ENCODE measurements at regions not wholly inside any gene's neighbourhood (a gene's known extent, or its start where the extent isn't known, plus 50 kb on each side); places are given as distances from the start of the nearest gene placed in this dataset.

DNA sequence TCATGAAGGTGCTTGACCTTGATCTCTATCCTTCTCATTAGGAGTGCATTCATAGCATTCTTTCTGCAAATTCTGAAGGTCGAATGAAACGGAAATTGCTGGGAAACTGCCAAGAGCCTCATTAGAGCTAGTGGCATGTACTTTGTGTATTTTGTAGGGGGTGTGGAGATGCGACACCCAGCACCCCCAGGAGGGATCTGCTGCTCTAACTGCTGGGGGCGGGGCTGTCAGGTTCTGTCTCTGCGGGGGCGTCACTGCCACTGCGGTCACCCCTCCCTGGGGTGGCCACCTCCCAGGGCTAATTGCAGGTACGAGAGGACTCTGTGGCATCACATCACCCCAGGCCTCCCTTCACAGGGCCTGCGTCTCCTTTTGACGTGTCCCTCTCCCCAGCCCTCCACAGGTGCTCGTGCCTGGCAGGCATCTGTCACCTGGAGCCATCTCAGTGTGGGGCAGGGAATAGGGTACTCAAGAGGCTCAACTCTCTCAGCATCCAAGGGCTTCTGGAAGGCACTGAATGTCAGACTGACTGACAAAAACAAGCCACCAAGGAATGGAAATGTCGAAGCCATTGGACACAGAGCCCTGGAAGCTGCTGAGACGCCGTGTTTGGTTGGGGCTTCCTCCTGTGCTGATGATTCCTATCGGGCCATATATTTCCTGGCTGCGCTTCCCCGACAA, 151.1 kb downstream of the ACTR3B start:
- no peak for DNase-seq (ENCODE audit: low spot score)
- 22% methylated on average over 17 of the region's 17 CpGs for WGBS
- Histone ChIP-seq H3K4me1 (replicated peaks) (no peaks in the 10 kb centered on the region), H3K36me3 (no peaks in the 10 kb centered on the region), H3K27me3 (replicated peaks; ENCODE audit: insufficient read depth) (no peaks in the 10 kb centered on the region), H3K4me3 (no peak overlapping the region), H3K27ac (no peak overlapping the region), H3K9me3 (no peaks in the 10 kb centered on the region)
- TF ChIP-seq POLR2A (IDR thresholded peaks at IDR 0.05), result no peak
- TF ChIP-seq POLR2AphosphoS5 (IDR thresholded peaks at IDR 0.05), result no peak
- TF ChIP-seq, protein P1, sequence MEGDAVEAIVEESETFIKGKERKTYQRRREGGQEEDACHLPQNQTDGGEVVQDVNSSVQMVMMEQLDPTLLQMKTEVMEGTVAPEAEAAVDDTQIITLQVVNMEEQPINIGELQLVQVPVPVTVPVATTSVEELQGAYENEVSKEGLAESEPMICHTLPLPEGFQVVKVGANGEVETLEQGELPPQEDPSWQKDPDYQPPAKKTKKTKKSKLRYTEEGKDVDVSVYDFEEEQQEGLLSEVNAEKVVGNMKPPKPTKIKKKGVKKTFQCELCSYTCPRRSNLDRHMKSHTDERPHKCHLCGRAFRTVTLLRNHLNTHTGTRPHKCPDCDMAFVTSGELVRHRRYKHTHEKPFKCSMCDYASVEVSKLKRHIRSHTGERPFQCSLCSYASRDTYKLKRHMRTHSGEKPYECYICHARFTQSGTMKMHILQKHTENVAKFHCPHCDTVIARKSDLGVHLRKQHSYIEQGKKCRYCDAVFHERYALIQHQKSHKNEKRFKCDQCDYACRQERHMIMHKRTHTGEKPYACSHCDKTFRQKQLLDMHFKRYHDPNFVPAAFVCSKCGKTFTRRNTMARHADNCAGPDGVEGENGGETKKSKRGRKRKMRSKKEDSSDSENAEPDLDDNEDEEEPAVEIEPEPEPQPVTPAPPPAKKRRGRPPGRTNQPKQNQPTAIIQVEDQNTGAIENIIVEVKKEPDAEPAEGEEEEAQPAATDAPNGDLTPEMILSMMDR (IDR thresholded peaks at IDR 0.05), result no peak
- intact Hi-C loops (cut with DNase I), result no loop called here

DNA sequence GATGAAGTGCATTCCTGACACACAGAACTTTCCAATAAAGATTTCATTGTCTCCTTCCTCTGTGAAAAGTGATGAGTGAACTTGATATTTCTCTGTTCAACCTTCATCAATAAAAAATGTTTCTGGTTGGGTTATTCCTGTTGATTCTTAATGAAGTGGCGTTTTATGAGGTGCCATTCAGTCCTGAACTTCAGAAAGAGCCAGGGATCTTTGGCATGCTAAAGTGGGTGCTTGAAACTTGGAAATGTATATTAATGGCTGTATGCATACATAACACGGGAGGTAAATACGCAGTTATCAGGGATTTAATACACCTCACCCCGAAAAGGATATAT, 151.6 kb downstream of the ACTR3B start:
- no peak for DNase-seq (ENCODE audit: low spot score)
- Histone ChIP-seq H3K36me3 (no peaks in the 10 kb centered on the region), H3K9me3 (no peaks in the 10 kb centered on the region), H3K27ac (no peak overlapping the region), H3K4me3 (no peak overlapping the region), H3K27me3 (replicated peaks; ENCODE audit: insufficient read depth) (no peaks in the 10 kb centered on the region), H3K4me1 (replicated peaks) (no peaks in the 10 kb centered on the region)
- 26% methylated on average over 4 of the region's 4 CpGs for WGBS
- intact Hi-C loops (cut with DNase I), result no loop called here
- TF ChIP-seq, protein P1 (IDR thresholded peaks at IDR 0.05), result no peak
- TF ChIP-seq POLR2AphosphoS5 (IDR thresholded peaks at IDR 0.05) (no peak), POLR2A (IDR thresholded peaks at IDR 0.05) (no peak)

DNA sequence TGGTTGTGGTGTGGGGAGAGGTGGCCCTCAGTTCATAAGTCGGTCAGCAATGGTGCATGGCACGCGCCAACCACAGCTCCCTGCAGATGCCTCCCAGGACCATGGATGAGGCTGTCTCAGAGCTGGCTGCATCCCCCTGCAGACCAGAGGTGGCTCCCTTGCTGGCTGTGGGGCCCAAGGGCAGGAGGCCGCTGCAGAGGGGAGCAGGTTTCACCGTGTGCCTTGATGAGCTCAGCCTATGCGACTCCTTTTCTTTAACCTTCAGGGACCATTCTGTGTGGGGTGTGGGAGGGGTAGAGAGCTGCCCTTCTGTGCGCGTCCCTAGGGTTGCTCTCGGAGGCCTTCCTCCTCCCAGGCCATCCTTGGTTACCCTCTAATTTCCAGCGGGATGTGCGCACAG, 152.4 kb downstream of the ACTR3B start:
- no peaks in the 10 kb centered on the region for H3K4me1 ChIP-seq (replicated peaks)
- 82% methylated on average over 11 of the region's 11 CpGs for WGBS
- TF ChIP-seq, protein P1 (IDR thresholded peaks at IDR 0.05), result no peak
- TF ChIP-seq POLR2A (IDR thresholded peaks at IDR 0.05) (no peak), POLR2AphosphoS5 (IDR thresholded peaks at IDR 0.05) (no peak)

GRCh38 chr7:152912511-152912910, 153.0 kb downstream of the ACTR3B start:
- Histone ChIP-seq H3K4me1 (replicated peaks) (no peaks in the 10 kb centered on the region), H3K27ac (no peak overlapping the region), H3K4me3 (no peak overlapping the region), H3K9me3 (no peaks in the 10 kb centered on the region), H3K27me3 (replicated peaks; ENCODE audit: insufficient read depth) (no peaks in the 10 kb centered on the region), H3K36me3 (no peaks in the 10 kb centered on the region)
- DNase-seq (ENCODE audit: low spot score), result no peak
- TF ChIP-seq, protein P1 (IDR thresholded peaks at IDR 0.05), result no peak
- TF ChIP-seq POLR2AphosphoS5 (IDR thresholded peaks at IDR 0.05) (no peak), POLR2A (IDR thresholded peaks at IDR 0.05) (no peak)
- intact Hi-C loops (cut with DNase I), result no loop called here
- 97% methylated on average over 5 of the region's 5 CpGs for WGBS

More for the DNA sequence above, 152.4 kb downstream of the ACTR3B start:
- intact Hi-C loops (cut with DNase I), result no loop called here
- H3K4me3 ChIP-seq, result no peak overlapping the region
- no peaks in the 10 kb centered on the region for H3K27me3 ChIP-seq (replicated peaks; ENCODE audit: insufficient read depth)
- H3K9me3 ChIP-seq, result no peaks in the 10 kb centered on the region
- H3K27ac ChIP-seq, result no peak overlapping the region
- DNase-seq (ENCODE audit: low spot score), result no peak
- no peaks in the 10 kb centered on the region for H3K36me3 ChIP-seq

- TF ChIP-seq POLR2AphosphoS5 (IDR thresholded peaks at IDR 0.05), result no peak
- TF ChIP-seq POLR2A (IDR thresholded peaks at IDR 0.05), result no peak
- TF ChIP-seq, protein P1 (IDR thresholded peaks at IDR 0.05), result no peak
- Histone ChIP-seq H3K27me3 (replicated peaks; ENCODE audit: insufficient read depth) (no peaks in the 10 kb centered on the region), H3K4me3 (no peak overlapping the region), H3K27ac (no peak overlapping the region), H3K4me1 (replicated peaks) (no peaks in the 10 kb centered on the region), H3K36me3 (no peaks in the 10 kb centered on the region), H3K9me3 (no peaks in the 10 kb centered on the region)
- DNase-seq (ENCODE audit: low spot score), result no peak
- WGBS, result 54% methylated on average over 3 of the region's 3 CpGs
- intact Hi-C loops (cut with DNase I), result no loop called here
These were observed 153.9 kb downstream of the ACTR3B start for GRCh38 chr7:152913492-152913891.

All from prostate gland (tissue), 2 donors.